GM13977 (cell line): ENCODE measurements at regions not wholly inside any gene's neighbourhood (a gene's known extent, or its start where the extent isn't known, plus 50 kb on each side); places are given as distances from the start of the nearest gene placed in this dataset.
"Not testable (repeated sequence)": the region's sequence is repeated elsewhere in the genome, so short reads cannot be mapped to it uniquely, and the experiment has no call there.

Experiments
- DNase-seq: peaks from one replicate; pipeline ENCODE4 v3.0.0; 2012; ENCODE audit warnings: low spot score
- CTCF ChIP-seq: IDR thresholded peaks from 2 replicates; pipeline ENCODE4 v1.5.1; 2012; ENCODE audit warnings: mild to moderate bottlenecking, control low read depth; ENCODE audit not compliant: insufficient read depth; ENCODE audit errors: extremely low read depth, missing control alignments
- in situ Hi-C: fragments of 300-500 bp; cut with MboI; formaldehyde crosslinking; loops from one replicate; pipeline ENCODE4 v1.12.0; 2022; ENCODE audit warnings: low sequenced_read_pairs, low pct_unique_long_range_greater_than_20kb, mixed read lengths, inconsistent platforms; ENCODE audit not compliant: unreplicated experiment

- no peak for TF ChIP-seq CTCF
- in situ Hi-C loops: no loop called here
- DNase-seq: no peak
Observed at GRCh38 chr12:92237262-92237661, 91.6 kb upstream of the BTG1 start.

DNA sequence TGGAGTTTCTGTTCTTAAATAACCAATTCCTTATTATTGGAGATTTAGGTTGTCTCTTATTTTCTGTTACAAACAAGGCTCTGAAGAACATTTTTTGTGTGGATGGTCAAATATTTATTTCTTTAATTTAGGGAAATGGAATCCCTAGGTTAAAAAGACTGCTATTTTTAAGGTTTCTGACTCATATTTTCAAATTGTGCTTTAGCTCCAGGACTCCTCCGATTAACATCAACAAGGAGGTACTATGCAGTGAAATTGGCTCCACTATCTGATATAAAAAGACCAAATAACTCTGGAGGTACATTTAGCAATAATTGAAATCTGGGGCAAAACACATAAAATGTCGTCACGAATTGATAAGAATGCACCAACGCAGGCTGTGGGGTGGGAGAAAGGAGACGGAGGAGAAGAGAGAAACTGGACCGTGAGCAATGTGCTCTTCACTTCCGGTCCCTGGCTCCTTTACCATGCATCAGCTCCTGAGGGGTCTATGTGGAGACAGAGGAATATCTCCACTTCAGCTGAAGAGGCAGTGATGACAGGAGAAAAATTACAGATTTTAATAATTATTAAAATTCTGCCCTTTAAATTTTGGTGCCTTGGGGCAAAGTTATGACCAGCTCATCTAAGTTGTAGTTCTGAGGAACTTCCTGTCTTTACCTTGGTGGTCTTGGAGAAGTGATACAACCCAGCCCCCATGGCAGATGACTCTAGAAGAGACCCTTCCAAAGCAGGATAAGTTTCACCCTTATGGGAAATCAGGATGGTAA lies 90.2 kb upstream of the BTG1 start:
- no peak for TF ChIP-seq CTCF
- no peak for DNase-seq
- in situ Hi-C loops: no loop called here

DNA sequence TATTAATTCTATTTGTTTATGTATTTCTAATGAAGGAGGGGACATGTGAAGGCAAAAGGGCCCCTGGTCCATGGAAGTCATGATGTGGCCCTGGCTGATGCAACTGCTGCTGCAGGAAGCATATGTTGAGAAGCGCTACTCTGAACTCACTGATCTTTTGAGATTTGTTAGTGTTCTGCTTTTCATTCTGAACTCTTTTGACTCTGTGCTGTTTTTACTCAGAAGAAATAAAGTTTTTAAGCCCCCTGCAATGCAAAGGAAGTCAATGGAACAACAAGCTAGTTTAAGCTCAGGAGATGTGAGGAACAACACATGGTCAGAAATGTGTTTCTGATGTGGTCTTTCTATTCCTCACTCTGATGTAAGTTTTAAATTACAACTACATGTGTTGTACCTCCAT lies 88.9 kb upstream of the BTG1 start:
- DNase-seq: no peak
- no peak for TF ChIP-seq CTCF
- in situ Hi-C loops: no loop called here

DNA sequence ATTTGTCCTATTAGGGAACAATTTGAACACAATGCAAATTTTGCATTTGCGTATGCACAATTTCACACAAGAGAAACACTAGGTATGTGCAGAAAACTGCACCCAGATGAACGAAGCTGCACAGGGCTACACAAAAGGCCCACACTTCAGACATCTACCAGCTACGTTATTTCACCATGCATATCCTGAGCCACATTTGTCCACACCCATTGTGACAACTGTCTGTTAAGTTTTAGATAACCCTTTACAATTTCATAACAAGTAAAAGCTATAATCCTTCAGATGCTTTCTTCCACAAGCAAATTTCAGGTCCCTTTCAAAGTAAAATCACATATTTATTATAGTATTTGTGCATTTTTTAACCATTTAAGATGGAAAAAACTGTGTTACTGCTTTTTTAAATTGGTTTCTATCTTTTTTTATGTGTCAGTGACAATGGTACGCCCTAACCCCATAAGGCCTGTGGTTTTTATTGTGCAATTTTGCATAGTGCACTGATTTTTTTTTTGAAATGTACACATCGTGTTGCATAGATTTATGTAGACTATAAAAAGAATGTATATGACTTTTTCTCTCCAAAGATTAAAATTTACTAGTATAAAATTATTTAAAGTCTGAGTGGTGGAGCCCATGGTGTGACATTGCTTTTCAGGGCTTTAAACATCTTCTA lies 87.8 kb upstream of the BTG1 start:
- in situ Hi-C loops: no loop called here
- no peak for DNase-seq
- TF ChIP-seq CTCF: no peak

DNA sequence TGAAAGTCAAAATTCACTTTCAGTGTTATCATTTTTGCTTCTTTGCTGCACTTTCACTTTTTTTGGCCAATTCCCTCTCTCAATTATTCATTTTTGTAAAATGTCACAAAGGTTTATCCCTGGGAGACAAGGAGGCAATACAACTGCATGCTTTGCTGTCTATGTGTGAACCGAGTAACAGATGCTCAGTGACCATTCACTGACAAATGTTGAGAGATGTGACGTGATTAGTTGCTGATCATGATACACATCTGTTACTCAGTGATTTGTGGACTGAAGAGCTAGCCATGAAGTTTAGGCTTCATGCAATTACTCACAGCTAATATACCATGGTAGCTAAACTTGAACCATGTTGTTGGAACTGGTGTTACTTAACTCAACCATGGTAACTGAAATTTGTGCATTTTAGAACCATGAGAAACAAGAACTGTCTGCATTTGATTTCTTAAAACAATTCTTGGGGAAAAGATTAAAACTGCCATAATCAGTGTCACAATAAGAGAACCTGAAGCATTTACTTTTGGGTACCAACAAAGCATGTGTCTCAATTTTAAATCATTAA lies 86.8 kb upstream of the BTG1 start:
- DNase-seq, in situ Hi-C loops: not testable (repeated sequence)

DNA sequence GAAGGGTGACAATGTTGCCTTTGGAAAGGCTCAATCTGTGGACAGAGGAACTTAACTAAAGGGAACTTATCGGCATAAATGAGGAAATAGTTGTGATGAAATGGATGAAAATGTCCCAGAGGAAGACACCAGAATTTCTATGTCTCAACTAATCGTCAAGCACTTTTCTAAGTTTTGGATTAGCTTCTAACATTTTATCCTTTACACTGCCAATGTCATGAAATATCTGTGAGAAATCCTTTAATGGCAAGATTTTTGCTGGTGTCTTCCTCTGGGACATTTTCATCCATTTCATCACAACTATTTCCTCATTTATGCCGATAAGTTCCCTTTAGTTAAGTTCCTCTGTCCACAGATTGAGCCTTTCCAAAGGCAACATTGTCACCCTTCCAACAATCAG lies 86.3 kb upstream of the BTG1 start:
- DNase-seq, in situ Hi-C loops: not testable (repeated sequence)

DNA sequence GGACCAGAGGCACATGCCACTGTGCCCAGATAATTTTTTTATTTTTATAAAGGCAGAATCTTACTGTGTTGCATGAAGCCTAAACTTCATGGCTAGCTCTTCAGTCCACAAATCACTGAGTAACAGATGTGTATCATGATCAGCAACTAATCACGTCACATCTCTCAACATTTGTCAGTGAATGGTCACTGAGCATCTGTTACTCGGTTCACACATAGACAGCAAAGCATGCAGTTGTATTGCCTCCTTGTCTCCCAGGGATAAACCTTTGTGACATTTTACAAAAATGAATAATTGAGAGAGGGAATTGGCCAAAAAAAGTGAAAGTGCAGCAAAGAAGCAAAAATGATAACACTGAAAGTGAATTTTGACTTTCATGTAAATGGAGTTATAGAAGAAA lies 85.9 kb upstream of the BTG1 start:
- in situ Hi-C loops, DNase-seq: not testable (repeated sequence)

- in situ Hi-C loops: no loop called here
- no peak for TF ChIP-seq CTCF
- no peak for DNase-seq
Observed at GRCh38 chr12:92229381-92229780, 83.7 kb upstream of the BTG1 start.
